ENCODE measurements at regions not wholly inside any gene's neighbourhood (a gene's known extent, or its start where the extent isn't known, plus 50 kb on each side); places are given as distances from the start of the nearest gene placed in this dataset.
"Not testable (repeated sequence)": the region's sequence is repeated elsewhere in the genome, so short reads cannot be mapped to it uniquely, and the experiment has no call there.

DNA sequence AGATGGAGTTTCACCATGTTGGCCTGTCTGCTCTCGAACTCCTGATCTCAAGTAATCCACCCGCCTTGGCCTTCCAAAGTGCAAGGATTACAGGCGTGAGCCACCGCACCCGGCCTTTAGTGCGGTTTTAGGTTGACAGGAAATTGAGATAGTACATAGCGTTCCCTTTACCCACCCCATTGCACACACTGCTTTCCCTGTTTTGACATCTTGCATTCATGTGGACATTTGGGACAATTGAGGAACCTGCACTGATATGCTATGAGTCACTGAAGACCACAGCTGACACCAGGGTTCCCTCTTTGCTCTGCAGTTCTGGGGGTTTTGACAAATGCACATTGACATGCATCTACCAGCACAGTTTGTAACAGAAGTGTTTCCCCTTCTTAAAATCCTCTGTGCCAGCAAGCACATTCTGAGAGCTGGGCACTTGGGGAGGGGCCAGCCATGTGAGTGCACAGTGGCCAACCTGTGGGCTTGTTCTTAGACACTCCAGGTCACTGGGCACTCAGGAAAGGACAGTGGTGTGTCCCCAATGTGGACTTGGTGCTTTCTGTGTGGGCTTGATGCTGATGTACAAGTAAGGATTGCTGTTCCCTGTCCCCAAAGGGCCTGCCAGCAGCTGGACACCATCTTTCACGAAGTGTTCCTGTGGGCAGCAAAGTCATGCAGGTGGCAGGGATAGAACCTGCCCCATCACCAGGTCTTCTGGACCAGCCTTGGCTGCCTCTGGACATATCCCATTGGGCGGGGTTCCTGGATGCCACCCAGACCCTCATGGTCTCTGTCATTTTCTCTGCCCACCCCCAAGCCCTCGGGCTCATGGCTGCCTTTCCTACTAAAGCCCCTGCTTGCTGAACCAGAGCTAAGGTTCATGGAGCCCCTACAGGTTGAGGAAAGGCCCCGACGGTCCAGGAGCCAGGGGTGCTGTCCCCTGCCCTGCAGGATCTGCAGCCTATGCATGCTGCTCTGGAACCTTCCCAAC, 579.8 kb downstream of the GLRX3 start:
- Histone ChIP-seq H3K36me3 (no peaks in the 10 kb centered on the region), H3K27me3 (no peaks in the 10 kb centered on the region), H3K4me1 (no peaks in the 10 kb centered on the region), H3K4me3 (no peak overlapping the region), H3K9me3 (no peaks in the 10 kb centered on the region), H3K27ac (no peak overlapping the region)
- no peak for TF ChIP-seq CTCF (IDR thresholded peaks at IDR 0.05)
- intact Hi-C loops (cut with DNase I) = no loop called here
- DNase-seq (ENCODE audit: low spot score in 2 of 2) = no peak

GRCh38 chr10:130717083-130717482, 580.9 kb downstream of the GLRX3 start:
- Histone ChIP-seq H3K4me1 (no peaks in the 10 kb centered on the region), H3K9me3 (no peaks in the 10 kb centered on the region), H3K27ac (no peak overlapping the region), H3K27me3 (no peaks in the 10 kb centered on the region), H3K36me3 (no peaks in the 10 kb centered on the region), H3K4me3 (no peak overlapping the region)
- intact Hi-C loops (cut with DNase I) = no loop called here
- TF ChIP-seq CTCF (IDR thresholded peaks at IDR 0.05) = no peak
- no peak for DNase-seq (ENCODE audit: low spot score in 2 of 2)

DNA sequence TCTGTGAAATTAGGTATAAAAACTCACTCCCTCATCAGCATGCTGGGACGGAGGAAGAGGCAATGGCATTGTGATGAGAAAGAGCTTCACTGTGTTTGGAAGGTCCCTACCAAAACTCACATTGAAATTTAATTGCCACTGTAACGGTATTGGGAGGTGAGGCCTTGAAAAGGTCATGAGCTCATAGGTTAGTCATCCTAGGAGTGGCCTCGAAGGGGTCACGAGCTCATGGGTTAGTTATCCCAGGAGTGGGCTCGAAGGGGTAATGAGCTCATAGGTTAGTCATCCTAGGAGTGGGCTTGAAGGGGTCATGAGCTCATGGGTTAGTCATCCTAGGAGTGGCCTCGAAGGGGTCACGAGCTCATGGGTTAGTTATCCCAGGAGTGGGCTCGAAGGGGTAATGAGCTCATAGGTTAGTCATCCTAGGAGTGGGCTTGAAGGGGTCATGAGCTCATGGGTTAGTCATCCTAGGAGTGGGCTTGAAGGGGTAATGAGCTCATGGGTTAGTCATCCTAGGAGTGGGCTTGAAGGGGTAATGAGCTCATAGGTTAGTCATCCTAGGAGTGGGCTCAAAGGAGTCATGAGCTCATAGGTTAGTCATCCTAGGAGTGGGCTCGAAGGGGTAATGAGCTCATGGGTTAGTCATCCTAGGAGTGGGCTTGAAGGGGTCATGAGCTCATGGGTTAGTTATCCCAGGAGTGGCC, 582.7 kb downstream of the GLRX3 start:
- H3K9me3 ChIP-seq; intact Hi-C loops (cut with DNase I); H3K36me3 ChIP-seq; H3K27ac ChIP-seq; H3K4me3 ChIP-seq; DNase-seq (ENCODE audit: low spot score in 2 of 2); H3K27me3 ChIP-seq; H3K4me1 ChIP-seq: not testable (repeated sequence)

- no peak overlapping the region for H3K27ac ChIP-seq
- H3K9me3 ChIP-seq = no peaks in the 10 kb centered on the region
- H3K36me3 ChIP-seq = no peaks in the 10 kb centered on the region
- no peak for TF ChIP-seq CTCF (IDR thresholded peaks at IDR 0.05)
- no peaks in the 10 kb centered on the region for H3K4me1 ChIP-seq
- intact Hi-C loops (cut with DNase I) = no loop called here
- no peak for DNase-seq (ENCODE audit: low spot score in 2 of 2)
- no peak overlapping the region for H3K4me3 ChIP-seq
- H3K27me3 ChIP-seq = no peaks in the 10 kb centered on the region
Measured at GRCh38 chr10:130719448-130719752, 583.2 kb downstream of the GLRX3 start.

DNA sequence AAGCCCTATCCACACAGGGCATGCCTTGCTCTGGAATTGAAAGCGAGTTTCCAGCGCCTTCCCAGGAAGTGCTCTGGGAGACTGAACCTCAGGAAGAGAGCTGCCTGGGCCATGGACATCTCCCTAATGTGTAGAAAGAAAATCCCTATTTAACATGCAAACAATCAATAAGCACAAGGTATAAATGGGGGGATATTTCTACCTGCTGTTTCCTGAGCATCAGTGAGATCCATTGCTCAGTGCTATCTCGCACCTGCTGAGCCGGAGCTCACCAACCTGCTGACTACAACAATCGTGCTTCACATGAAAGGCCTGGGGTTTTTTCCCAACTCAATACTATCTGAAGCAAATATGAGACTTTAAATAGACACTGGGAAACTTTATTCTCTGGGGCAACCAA, 584.0 kb downstream of the GLRX3 start:
- H3K4me1 ChIP-seq = no peaks in the 10 kb centered on the region
- no peaks in the 10 kb centered on the region for H3K27me3 ChIP-seq
- intact Hi-C loops (cut with DNase I) = no loop called here
- no peak overlapping the region for H3K4me3 ChIP-seq
- no peaks in the 10 kb centered on the region for H3K36me3 ChIP-seq
- TF ChIP-seq CTCF (IDR thresholded peaks at IDR 0.05) = no peak
- H3K27ac ChIP-seq = no peak overlapping the region
- DNase-seq (ENCODE audit: low spot score in 2 of 2) = no peak
- no peaks in the 10 kb centered on the region for H3K9me3 ChIP-seq

DNA sequence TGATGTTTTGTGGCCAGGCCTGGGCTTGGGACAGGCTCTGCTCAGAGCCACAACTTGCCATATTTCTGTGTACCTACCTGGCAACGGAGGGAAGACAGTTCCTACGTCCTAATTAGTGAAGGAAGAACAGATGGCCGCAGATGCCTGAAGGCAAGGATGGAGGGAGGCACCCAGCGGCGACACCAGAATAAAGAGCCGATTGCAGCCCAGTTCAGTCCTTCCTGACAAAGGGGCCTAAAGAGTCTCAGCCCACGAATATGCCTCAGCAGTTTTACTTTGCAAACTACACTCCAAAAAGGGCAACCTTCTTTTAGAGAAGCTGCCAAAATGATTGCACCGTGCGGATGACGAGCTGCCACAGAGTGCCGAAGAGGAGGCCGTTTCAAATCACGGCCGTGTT, 585.8 kb downstream of the GLRX3 start:
- intact Hi-C loops (cut with DNase I) = no loop called here

More for the DNA sequence above, 585.8 kb downstream of the GLRX3 start:
- no peak for TF ChIP-seq CTCF (IDR thresholded peaks at IDR 0.05)
- H3K4me1 ChIP-seq = no peaks in the 10 kb centered on the region
- no peak overlapping the region for H3K4me3 ChIP-seq
- no peaks in the 10 kb centered on the region for H3K9me3 ChIP-seq
- no peaks in the 10 kb centered on the region for H3K27me3 ChIP-seq
- no peaks in the 10 kb centered on the region for H3K36me3 ChIP-seq
- H3K27ac ChIP-seq = no peak overlapping the region
- DNase-seq (ENCODE audit: low spot score in 2 of 2) = no peak

All from ascending aorta (tissue), 2 donors.